GM12878 (cell line): ENCODE measurements at regions not wholly inside any gene's neighbourhood (a gene's known extent, or its start where the extent isn't known, plus 50 kb on each side); places are given as distances from the start of the nearest gene placed in this dataset.

Source experiments
- ATAC-seq: fragments of 200-7000 bp; cut with Tn5 transposase; 3 replicates; pipeline ENCODE4 v1.9.1; 2020; ENCODE audit warnings: mild to moderate bottlenecking, moderate library complexity
- BruUV-seq: library from RNA; stranded (reverse); fragments of 400-500 nt; replicated peaks from 2 replicates; lab custom pipeline; 2021; lab: Mats Ljungman, UMichigan
- CTCF ChIA-PET: fragments of 300-600 bp; sonication (Branson Sonifier 250); formaldehyde crosslinking; extraction: SDS; loops from one replicate; lab custom pipeline; 2021; ENCODE audit warnings: inconsistent platforms; lab: Yijun Ruan, JAX
- POLR2A ChIA-PET: fragments of 350-600 bp; formaldehyde crosslinking; extraction: SDS; loops from one replicate; lab custom pipeline; 2021; ENCODE audit warnings: inconsistent platforms; lab: Charles Lee
- RAD21 ChIA-PET: fragments of 300-600 bp; sonication (Branson Sonifier 250); formaldehyde crosslinking; loops from one replicate; lab custom pipeline; 2023; ENCODE audit warnings: antibody characterized with exemption; ENCODE audit not compliant: unreplicated experiment; lab: Charles Lee
- SMC1A ChIA-PET: fragments of 300-600 bp; sonication (Branson Sonifier 250); formaldehyde crosslinking; loops from one replicate; lab custom pipeline; 2023; ENCODE audit not compliant: unreplicated experiment, uncharacterized antibody; lab: Charles Lee
- DNase-seq: peaks from one replicate; pipeline ENCODE4 v3.0.0-alpha.2; 2011; ENCODE audit warnings: low read depth, low spot score
- FAIRE-seq: peaks from 3 replicates; lab custom pipeline; 2011; peaks lifted over from hg19 to GRCh38; lab: Jason Lieb, UNC
- H2AFZ ChIP-seq: 2 replicates; pipeline ENCODE4 v1.6.0; 2011; ENCODE audit warnings: low read depth, low read length, control low read depth; ENCODE audit not compliant: control insufficient read depth
- H3K27ac ChIP-seq: 2 replicates; pipeline ENCODE4 v1.5.1; 2011; ENCODE audit warnings: control low read depth; ENCODE audit not compliant: control insufficient read depth, insufficient read depth
- H3K27me3 ChIP-seq, 2 experiments: replicated peaks in 1 of 2; 2 replicates each; pipeline versions ENCODE4 v1.6.0 to v1.6.1; 2011; ENCODE audit warnings: low read length in 1 of 2; ENCODE audit not compliant: control insufficient read depth in 2 of 2, insufficient read depth in 2 of 2
- H3K36me3 ChIP-seq, 2 experiments: 2 replicates each; pipeline ENCODE4 v1.5.1; 2011; ENCODE audit warnings: low read length in 1 of 2; ENCODE audit not compliant: control insufficient read depth in 2 of 2, insufficient read depth in 2 of 2
- H3K4me1 ChIP-seq: 2 replicates; pipeline ENCODE4 v1.6.1; 2011; ENCODE audit warnings: mild to moderate bottlenecking, low read length, moderate library complexity, mixed read lengths; ENCODE audit not compliant: control insufficient read depth, insufficient read depth
- H3K4me2 ChIP-seq: 2 replicates; pipeline ENCODE4 v1.6.0; 2011; ENCODE audit warnings: control low read depth; ENCODE audit not compliant: control insufficient read depth, insufficient read depth
- H3K4me3 ChIP-seq: fragments of 200-600 bp; sonication (generic); 2 replicates; pipeline ENCODE4 v1.5.1; 2016
- H3K79me2 ChIP-seq: 2 replicates; pipeline ENCODE4 v1.6.0; 2011; ENCODE audit warnings: low read length; ENCODE audit not compliant: control insufficient read depth, insufficient read depth
- H3K9ac ChIP-seq: 2 replicates; pipeline ENCODE4 v1.8.0; 2011; ENCODE audit warnings: low read length, control low read depth, mixed read lengths; ENCODE audit not compliant: control insufficient read depth, insufficient read depth
- H3K9me3 ChIP-seq: replicated peaks from 3 replicates; pipeline ENCODE4 v1.5.1; 2011; ENCODE audit warnings: mild to moderate bottlenecking, low read length; ENCODE audit not compliant: control insufficient read depth, insufficient read depth
- H4K20me1 ChIP-seq: 2 replicates; pipeline ENCODE4 v1.6.0; 2011; ENCODE audit not compliant: control insufficient read depth, insufficient read depth
- ASH2L ChIP-seq: fragments of 300-600, 200-600 bp; sonication (generic); IDR thresholded peaks from 2 replicates; pipeline ENCODE4 v1.6.1; 2017; ENCODE audit warnings: low read depth, mild to moderate bottlenecking, borderline replicate concordance
- ATF7 ChIP-seq: fragments of 450-650 bp; IDR thresholded peaks from 2 replicates; pipeline ENCODE4 v1.6.1; 2016; ENCODE audit warnings: low read depth, mild to moderate bottlenecking
- HCFC1 ChIP-seq: fragments of 150-350 bp; IDR thresholded peaks from 2 replicates; pipeline ENCODE4 v1.6.1; 2014; ENCODE audit warnings: low read length
- NR2C2 ChIP-seq: IDR thresholded peaks from 2 replicates; pipeline ENCODE4 v1.6.1; 2011; ENCODE audit warnings: borderline replicate concordance, low read depth; ENCODE audit not compliant: control insufficient read depth, insufficient read length
- RAD21 ChIP-seq: IDR thresholded peaks from 2 replicates; pipeline ENCODE4 v1.6.1; 2011; ENCODE audit warnings: mild to moderate bottlenecking, low read depth, low read length, moderate library complexity; ENCODE audit not compliant: insufficient read depth
- RB1 ChIP-seq: fragments of 450-650 bp; formaldehyde crosslinking; IDR thresholded peaks from 2 replicates; pipeline ENCODE4 v1.6.1; 2017; ENCODE audit warnings: mild to moderate bottlenecking, borderline replicate concordance
- RCOR1 ChIP-seq: conservative IDR thresholded peaks from 2 replicates; pipeline ENCODE4 v1.6.1; 2012; ENCODE audit warnings: low read depth, low read length, improper control_type of control experiment
- SUZ12 ChIP-seq: fragments of 200-600 bp; sonication (generic); IDR thresholded peaks from one replicate; pipeline ENCODE4 v1.6.1; 2018; ENCODE audit warnings: antibody characterized with exemption, mild to moderate bottlenecking; ENCODE audit not compliant: unreplicated experiment
- WGBS: methylation state at CpG from one replicate; pipeline ENCODE4 v1.1.6; 2016; ENCODE audit warnings: low lambda C conversion rate; ENCODE audit not compliant: insufficient replicate concordance, insufficient coverage; ENCODE audit errors: missing lambda C conversion rate; 5-methylcytosine and 5-hydroxymethylcytosine counted together
- in situ Hi-C: fragments of 300-500 bp; cut with MboI; formaldehyde crosslinking; loops from 9 replicates; pipeline ENCODE4 v1.14.3; 2018; ENCODE audit warnings: mixed read lengths
- intact Hi-C: fragments of 100-400 bp; cut with micrococcal nuclease; formaldehyde crosslinking; loops from one replicate; pipeline ENCODE4 v1.14.2; 2022; ENCODE audit not compliant: unreplicated experiment
- TF ChIP-seq, protein P1 (sequence below): fragments of 450-650 bp; IDR thresholded peaks from 2 replicates; pipeline ENCODE4 v1.6.1; 2016; ENCODE audit warnings: mild to moderate bottlenecking
- TF ChIP-seq, protein P2 (sequence below): IDR thresholded peaks from 2 replicates; pipeline ENCODE4 v1.6.1; 2011; ENCODE audit warnings: borderline replicate concordance, low read depth, mild to moderate bottlenecking, moderate library complexity, low read length; ENCODE audit not compliant: insufficient read depth, poor library complexity, severe bottlenecking

DNA sequence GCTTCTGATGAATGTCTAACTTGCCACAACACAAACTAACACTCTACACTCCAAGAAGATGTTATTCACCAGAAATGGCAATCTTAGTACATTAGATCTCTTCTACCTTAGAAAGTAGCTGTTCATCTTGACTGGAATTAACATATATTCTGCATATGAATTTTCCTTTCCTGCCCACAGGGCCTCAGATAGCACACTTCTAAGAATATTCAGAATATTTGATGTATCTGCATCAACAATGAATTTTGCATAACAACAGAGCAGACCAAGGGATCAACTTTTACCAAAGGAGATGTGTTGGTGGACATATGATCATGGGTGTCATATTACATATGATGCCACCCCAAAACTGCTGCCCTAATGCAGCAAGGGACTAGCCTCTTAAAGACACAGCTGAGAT lies 960.8 kb upstream of the GHITM start:
- DNase-seq (no peak), ATAC-seq (no peak), FAIRE-seq (no peak)
- no TSS peak for BruUV-seq
- no peaks in the 10 kb centered on the region for H3K27me3 ChIP-seq
- in situ Hi-C loops (no loop called here), intact Hi-C loops (no loop called here)
- no peaks in the 10 kb centered on the region for H3K4me1 ChIP-seq
- H3K27ac ChIP-seq = no peak overlapping the region
- no peaks in the 10 kb centered on the region for H4K20me1 ChIP-seq
- ChIA-PET SMC1A (no interaction called here), POLR2A (no interaction called here), CTCF (no interaction called here), RAD21 (no interaction called here)
- H3K36me3 ChIP-seq = no peaks in the 10 kb centered on the region
- H3K9me3 ChIP-seq = no peaks in the 10 kb centered on the region
- no peak overlapping the region for H3K4me3 ChIP-seq
- no peak overlapping the region for H2AFZ ChIP-seq
- no peaks in the 10 kb centered on the region for H3K79me2 ChIP-seq
- H3K4me2 ChIP-seq = no peak overlapping the region
- no peak for TF ChIP-seq RB1
- TF ChIP-seq ASH2L = no peak
- TF ChIP-seq RCOR1 = no peak
- TF ChIP-seq, protein P1, sequence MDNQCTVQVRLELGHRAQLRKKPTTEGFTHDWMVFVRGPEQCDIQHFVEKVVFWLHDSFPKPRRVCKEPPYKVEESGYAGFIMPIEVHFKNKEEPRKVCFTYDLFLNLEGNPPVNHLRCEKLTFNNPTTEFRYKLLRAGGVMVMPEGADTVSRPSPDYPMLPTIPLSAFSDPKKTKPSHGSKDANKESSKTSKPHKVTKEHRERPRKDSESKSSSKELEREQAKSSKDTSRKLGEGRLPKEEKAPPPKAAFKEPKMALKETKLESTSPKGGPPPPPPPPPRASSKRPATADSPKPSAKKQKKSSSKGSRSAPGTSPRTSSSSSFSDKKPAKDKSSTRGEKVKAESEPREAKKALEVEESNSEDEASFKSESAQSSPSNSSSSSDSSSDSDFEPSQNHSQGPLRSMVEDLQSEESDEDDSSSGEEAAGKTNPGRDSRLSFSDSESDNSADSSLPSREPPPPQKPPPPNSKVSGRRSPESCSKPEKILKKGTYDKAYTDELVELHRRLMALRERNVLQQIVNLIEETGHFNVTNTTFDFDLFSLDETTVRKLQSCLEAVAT = no peak
- no peak for TF ChIP-seq RAD21
- no peak for TF ChIP-seq ATF7
- TF ChIP-seq SUZ12 = no peak
- H3K9ac ChIP-seq = no peak overlapping the region

DNA sequence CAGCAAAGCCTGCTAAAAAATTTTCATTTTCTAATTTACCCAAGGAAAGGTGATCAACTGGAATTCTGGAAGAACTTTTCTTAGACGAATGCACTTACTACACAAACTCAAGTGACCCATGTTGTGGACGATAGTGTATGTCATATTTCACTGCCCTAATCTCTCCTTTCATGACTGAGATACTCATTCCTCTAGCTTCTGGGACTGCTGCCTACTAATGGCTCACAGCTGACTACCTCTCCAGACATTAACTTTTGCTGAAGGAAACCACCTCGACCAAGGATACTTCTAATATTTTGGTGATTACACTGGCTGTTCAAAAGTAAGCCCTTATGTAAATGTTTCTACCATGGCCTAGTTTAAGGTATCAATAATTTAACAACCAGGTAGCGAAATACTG lies 959.9 kb upstream of the GHITM start:
- in situ Hi-C loops = no loop called here
- intact Hi-C loops = no loop called here

More for the DNA sequence above, 959.9 kb upstream of the GHITM start:
- H3K27me3 ChIP-seq = no peaks in the 10 kb centered on the region
- no peak overlapping the region for H3K9ac ChIP-seq
- no peaks in the 10 kb centered on the region for H3K36me3 ChIP-seq
- no peaks in the 10 kb centered on the region for H3K4me1 ChIP-seq
- H2AFZ ChIP-seq = no peak overlapping the region
- H3K9me3 ChIP-seq = no peaks in the 10 kb centered on the region
- H3K27ac ChIP-seq = no peak overlapping the region
- 14% methylated on average over 4 of the region's 4 CpGs for WGBS
- no TSS peak for BruUV-seq
- SMC1A ChIA-PET = no interaction called here
- no peak overlapping the region for H3K4me2 ChIP-seq
- DNase-seq (no peak), ATAC-seq (no peak), FAIRE-seq (no peak)
- TF ChIP-seq NR2C2 (no peak), HCFC1 (no peak)
- TF ChIP-seq, protein P2, sequence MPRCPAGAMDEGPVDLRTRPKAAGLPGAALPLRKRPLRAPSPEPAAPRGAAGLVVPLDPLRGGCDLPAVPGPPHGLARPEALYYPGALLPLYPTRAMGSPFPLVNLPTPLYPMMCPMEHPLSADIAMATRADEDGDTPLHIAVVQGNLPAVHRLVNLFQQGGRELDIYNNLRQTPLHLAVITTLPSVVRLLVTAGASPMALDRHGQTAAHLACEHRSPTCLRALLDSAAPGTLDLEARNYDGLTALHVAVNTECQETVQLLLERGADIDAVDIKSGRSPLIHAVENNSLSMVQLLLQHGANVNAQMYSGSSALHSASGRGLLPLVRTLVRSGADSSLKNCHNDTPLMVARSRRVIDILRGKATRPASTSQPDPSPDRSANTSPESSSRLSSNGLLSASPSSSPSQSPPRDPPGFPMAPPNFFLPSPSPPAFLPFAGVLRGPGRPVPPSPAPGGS = no peak
- H4K20me1 ChIP-seq = no peaks in the 10 kb centered on the region
- CTCF ChIA-PET = no interaction called here
- POLR2A ChIA-PET = no interaction called here
- RAD21 ChIA-PET = no interaction called here
- no peak overlapping the region for H3K4me3 ChIP-seq
- H3K79me2 ChIP-seq = no peaks in the 10 kb centered on the region
